Mucosa of gallbladder (tissue), 1 donor: ENCODE measurements at regions not wholly inside any gene's neighbourhood (a gene's known extent, or its start where the extent isn't known, plus 50 kb on each side); places are given as distances from the start of the nearest gene placed in this dataset.
A peak's percentile ranks its signal among the peaks of the same experiment; 100 is the strongest.

Experiments
- DNase-seq: peaks from one replicate; pipeline ENCODE4 v3.0.0-alpha.2; 2020; ENCODE audit warnings: low spot score
- donor health status: DM: no; HTN: no; CAD: no.

GRCh38 chr10:10803278-10803677 lies 214.4 kb upstream of the CELF2 start:
- DNase-seq, result no peak

GRCh38 chr10:10804061-10804460 lies 213.6 kb upstream of the CELF2 start:
- DNase-seq, result no peak

GRCh38 chr10:10804998-10805740 lies 212.5 kb upstream of the CELF2 start:
- DNase-seq, result no peak

- no peak for DNase-seq
These were observed 210.6 kb upstream of the CELF2 start for GRCh38 chr10:10807106-10807505.

GRCh38 chr10:10811562-10811961 lies 206.1 kb upstream of the CELF2 start:
- no peak for DNase-seq

- DNase-seq, result no peak
These were observed 204.0 kb upstream of the CELF2 start for GRCh38 chr10:10813656-10814055.

GRCh38 chr10:10814069-10814468 lies 203.6 kb upstream of the CELF2 start:
- DNase-seq, result no peak

- DNase-seq, result no peak
These were observed 201.2 kb upstream of the CELF2 start for GRCh38 chr10:10816447-10816846.

- DNase-seq, result no peak
These were observed 200.1 kb upstream of the CELF2 start for GRCh38 chr10:10817609-10818008.

- DNase-seq, result no peak
These were observed 199.6 kb upstream of the CELF2 start for GRCh38 chr10:10818082-10818481.

GRCh38 chr10:10819206-10819856 lies 198.3 kb upstream of the CELF2 start:
- no peak for DNase-seq

GRCh38 chr10:10821926-10822325 lies 195.7 kb upstream of the CELF2 start:
- no peak for DNase-seq

- DNase-seq, result peak; percentile 28
These were observed 193.0 kb upstream of the CELF2 start for GRCh38 chr10:10824591-10825148.

GRCh38 chr10:10826125-10826524 lies 191.5 kb upstream of the CELF2 start:
- DNase-seq, result no peak

- no peak for DNase-seq
These were observed 189.0 kb upstream of the CELF2 start for GRCh38 chr10:10828623-10829022.

- DNase-seq, result no peak
These were observed 188.1 kb upstream of the CELF2 start for GRCh38 chr10:10829576-10829975.

- no peak for DNase-seq
These were observed 187.2 kb upstream of the CELF2 start for GRCh38 chr10:10830293-10830986.

GRCh38 chr10:10831085-10831484 lies 186.6 kb upstream of the CELF2 start:
- no peak for DNase-seq

- no peak for DNase-seq
These were observed 183.7 kb upstream of the CELF2 start for GRCh38 chr10:10833955-10834354.

GRCh38 chr10:10844251-10844650 lies 173.4 kb upstream of the CELF2 start:
- no peak for DNase-seq

GRCh38 chr10:10845185-10845584 lies 172.5 kb upstream of the CELF2 start:
- no peak for DNase-seq

- DNase-seq, result no peak
These were observed 171.7 kb upstream of the CELF2 start for GRCh38 chr10:10845826-10846503.
